ENCODE measurements at regions not wholly inside any gene's neighbourhood (a gene's known extent, or its start where the extent isn't known, plus 50 kb on each side); places are given as distances from the start of the nearest gene placed in this dataset.

DNA sequence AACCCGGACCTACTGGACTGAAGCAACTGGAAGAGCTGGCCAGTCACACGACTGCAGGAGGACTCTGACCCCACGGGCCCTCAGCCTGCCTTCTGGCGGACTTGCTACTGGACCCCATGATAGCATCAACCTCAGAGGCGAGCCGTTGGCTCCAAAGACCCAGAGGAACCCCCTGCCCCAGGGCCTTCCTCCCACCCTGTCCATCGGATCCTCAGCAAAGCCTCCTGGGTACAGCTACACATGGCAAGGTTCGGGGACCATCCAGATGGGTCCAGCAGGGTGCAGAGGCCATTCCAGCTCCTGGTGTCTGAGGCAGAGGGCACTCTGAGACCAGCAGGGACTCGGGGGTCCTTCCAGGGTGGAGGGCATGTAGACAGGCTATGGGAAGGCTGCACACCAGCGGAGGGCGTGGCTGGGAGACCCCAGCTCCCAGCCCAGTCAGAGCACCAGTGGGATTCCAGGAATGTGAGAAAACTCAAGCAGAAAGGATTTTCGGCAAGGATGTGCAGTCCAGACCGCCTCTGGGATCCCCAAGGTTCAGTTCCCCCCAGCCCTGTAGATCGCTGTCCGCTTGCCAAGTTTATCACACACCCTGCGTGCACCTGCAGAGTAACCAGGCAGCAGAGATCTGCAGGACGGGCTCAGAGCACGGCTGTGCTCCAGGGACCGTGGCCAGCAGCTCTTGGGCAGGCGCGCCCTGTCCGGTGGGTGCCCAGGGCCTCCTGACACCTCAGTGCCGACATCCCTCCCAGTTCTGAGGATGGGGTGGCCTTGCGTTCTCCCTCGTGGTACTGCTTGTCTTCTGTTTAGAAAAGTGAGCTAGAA lies 89.8 kb upstream of the PPP2R2D start:
- DNase-seq, result no peak
- Histone ChIP-seq H3K79me2 (ENCODE audit: low read length) (no peaks in the 10 kb centered on the region), H3F3A (ENCODE audit: insufficient read depth, low read length) (no peaks in the 10 kb centered on the region), H3K36me3 (replicated peaks; ENCODE audit: insufficient read depth, low read length) (no peaks in the 10 kb centered on the region), H3K4me2 (ENCODE audit: low read depth, low read length) (no peak overlapping the region), H3K4me1 (ENCODE audit: low read length) (no peaks in the 10 kb centered on the region), H4K20me1 (ENCODE audit: insufficient read depth, low read length) (no peaks in the 10 kb centered on the region), H3K9ac (ENCODE audit: low read length) (no peak overlapping the region), H3K4me3 (ENCODE audit: low read length) (no peak overlapping the region), H2AFZ (ENCODE audit: low read length) (no peak overlapping the region), H3K27ac (ENCODE audit: low read length) (no peak overlapping the region), H3K9me2 (replicated peaks; ENCODE audit: insufficient read depth, low read length) (no peaks in the 10 kb centered on the region), H3K27me3 (replicated peaks; ENCODE audit: insufficient read depth, low read length) (no peaks in the 10 kb centered on the region), H3K9me3 (replicated peaks; ENCODE audit: insufficient read depth, low read length) (no peaks in the 10 kb centered on the region)
- TF ChIP-seq, protein P1, sequence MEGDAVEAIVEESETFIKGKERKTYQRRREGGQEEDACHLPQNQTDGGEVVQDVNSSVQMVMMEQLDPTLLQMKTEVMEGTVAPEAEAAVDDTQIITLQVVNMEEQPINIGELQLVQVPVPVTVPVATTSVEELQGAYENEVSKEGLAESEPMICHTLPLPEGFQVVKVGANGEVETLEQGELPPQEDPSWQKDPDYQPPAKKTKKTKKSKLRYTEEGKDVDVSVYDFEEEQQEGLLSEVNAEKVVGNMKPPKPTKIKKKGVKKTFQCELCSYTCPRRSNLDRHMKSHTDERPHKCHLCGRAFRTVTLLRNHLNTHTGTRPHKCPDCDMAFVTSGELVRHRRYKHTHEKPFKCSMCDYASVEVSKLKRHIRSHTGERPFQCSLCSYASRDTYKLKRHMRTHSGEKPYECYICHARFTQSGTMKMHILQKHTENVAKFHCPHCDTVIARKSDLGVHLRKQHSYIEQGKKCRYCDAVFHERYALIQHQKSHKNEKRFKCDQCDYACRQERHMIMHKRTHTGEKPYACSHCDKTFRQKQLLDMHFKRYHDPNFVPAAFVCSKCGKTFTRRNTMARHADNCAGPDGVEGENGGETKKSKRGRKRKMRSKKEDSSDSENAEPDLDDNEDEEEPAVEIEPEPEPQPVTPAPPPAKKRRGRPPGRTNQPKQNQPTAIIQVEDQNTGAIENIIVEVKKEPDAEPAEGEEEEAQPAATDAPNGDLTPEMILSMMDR (IDR thresholded peaks at IDR 0.05; ENCODE audit: low read length), result no peak
- TF ChIP-seq EZH2 (optimal IDR thresholded peaks at IDR 0.05; ENCODE audit: low read depth, low read length), result no peak
- no peak for TF ChIP-seq EZH2phosphoT487 (IDR thresholded peaks at IDR 0.05; ENCODE audit: low read length)

GRCh38 chr10:131811630-131812403 lies 89.0 kb upstream of the PPP2R2D start:
- Histone ChIP-seq H3K9ac (ENCODE audit: low read length) (no peak overlapping the region), H3K4me2 (ENCODE audit: low read depth, low read length) (no peak overlapping the region), H3K9me2 (replicated peaks; ENCODE audit: insufficient read depth, low read length) (no peaks in the 10 kb centered on the region), H3K27ac (ENCODE audit: low read length) (no peak overlapping the region), H4K20me1 (ENCODE audit: insufficient read depth, low read length) (no peaks in the 10 kb centered on the region), H3K9me3 (replicated peaks; ENCODE audit: insufficient read depth, low read length) (no peaks in the 10 kb centered on the region), H3K79me2 (ENCODE audit: low read length) (no peaks in the 10 kb centered on the region), H3K4me3 (ENCODE audit: low read length) (no peak overlapping the region), H2AFZ (ENCODE audit: low read length) (no peak overlapping the region), H3K36me3 (replicated peaks; ENCODE audit: insufficient read depth, low read length) (no peaks in the 10 kb centered on the region), H3F3A (ENCODE audit: insufficient read depth, low read length) (no peaks in the 10 kb centered on the region), H3K27me3 (replicated peaks; ENCODE audit: insufficient read depth, low read length) (no peaks in the 10 kb centered on the region), H3K4me1 (ENCODE audit: low read length) (no peaks in the 10 kb centered on the region)
- DNase-seq, result no peak
- TF ChIP-seq, protein P1 (IDR thresholded peaks at IDR 0.05; ENCODE audit: low read length), result no peak
- TF ChIP-seq EZH2phosphoT487 (IDR thresholded peaks at IDR 0.05; ENCODE audit: low read length) (no peak), EZH2 (optimal IDR thresholded peaks at IDR 0.05; ENCODE audit: low read depth, low read length) (no peak)

- TF ChIP-seq, protein P1 (IDR thresholded peaks at IDR 0.05; ENCODE audit: low read length), result no peak
- no peak for TF ChIP-seq EZH2 (optimal IDR thresholded peaks at IDR 0.05; ENCODE audit: low read depth, low read length)
- TF ChIP-seq EZH2phosphoT487 (IDR thresholded peaks at IDR 0.05; ENCODE audit: low read length), result no peak
- Histone ChIP-seq H3K4me3 (ENCODE audit: low read length) (no peak overlapping the region), H2AFZ (ENCODE audit: low read length) (no peak overlapping the region), H3K9ac (ENCODE audit: low read length) (no peak overlapping the region), H3K36me3 (replicated peaks; ENCODE audit: insufficient read depth, low read length) (no peaks in the 10 kb centered on the region), H3K79me2 (ENCODE audit: low read length) (no peaks in the 10 kb centered on the region), H3K4me2 (ENCODE audit: low read depth, low read length) (no peak overlapping the region), H4K20me1 (ENCODE audit: insufficient read depth, low read length) (no peaks in the 10 kb centered on the region), H3K9me2 (replicated peaks; ENCODE audit: insufficient read depth, low read length) (no peaks in the 10 kb centered on the region), H3K27ac (ENCODE audit: low read length) (no peak overlapping the region), H3K27me3 (replicated peaks; ENCODE audit: insufficient read depth, low read length) (no peaks in the 10 kb centered on the region), H3K9me3 (replicated peaks; ENCODE audit: insufficient read depth, low read length) (no peaks in the 10 kb centered on the region), H3K4me1 (ENCODE audit: low read length) (no peaks in the 10 kb centered on the region), H3F3A (ENCODE audit: insufficient read depth, low read length) (no peaks in the 10 kb centered on the region)
- DNase-seq, result no peak
Observed at GRCh38 chr10:131812736-131813604, 87.8 kb upstream of the PPP2R2D start.

Measured in MM.1S (cell line).